ENCODE measurements at regions not wholly inside any gene's neighbourhood (a gene's known extent, or its start where the extent isn't known, plus 50 kb on each side); places are given as distances from the start of the nearest gene placed in this dataset.

DNA sequence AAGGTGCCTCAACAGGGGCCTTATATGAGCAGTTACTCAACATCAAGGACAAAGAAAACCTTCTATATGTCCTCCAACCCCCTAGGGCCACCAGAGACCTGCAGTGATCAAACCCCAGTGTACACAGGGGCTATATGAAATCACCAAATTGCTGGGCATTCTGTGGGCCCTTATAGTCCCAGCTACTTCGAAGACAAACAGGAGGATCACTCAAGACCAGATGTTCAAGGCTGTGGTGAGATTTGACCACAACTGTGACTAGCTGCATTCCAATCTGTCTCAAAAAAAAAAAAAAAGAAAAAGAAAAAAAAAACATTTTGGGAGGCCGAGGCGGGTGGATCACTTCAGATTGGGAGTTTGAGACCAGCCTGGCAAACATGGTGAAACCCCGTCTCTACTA, 51.0 kb upstream of the PRB2 start:
- no peak overlapping the region for H3K4me3 ChIP-seq (replicated peaks in 1 of 2; ENCODE audit: low read depth in 2 of 2, low read length in 2 of 2)
- DNase-seq (ENCODE audit: low read depth in 2 of 2) = peak in 1 of 2 donors; percentile 8
- TF ChIP-seq, protein P1, sequence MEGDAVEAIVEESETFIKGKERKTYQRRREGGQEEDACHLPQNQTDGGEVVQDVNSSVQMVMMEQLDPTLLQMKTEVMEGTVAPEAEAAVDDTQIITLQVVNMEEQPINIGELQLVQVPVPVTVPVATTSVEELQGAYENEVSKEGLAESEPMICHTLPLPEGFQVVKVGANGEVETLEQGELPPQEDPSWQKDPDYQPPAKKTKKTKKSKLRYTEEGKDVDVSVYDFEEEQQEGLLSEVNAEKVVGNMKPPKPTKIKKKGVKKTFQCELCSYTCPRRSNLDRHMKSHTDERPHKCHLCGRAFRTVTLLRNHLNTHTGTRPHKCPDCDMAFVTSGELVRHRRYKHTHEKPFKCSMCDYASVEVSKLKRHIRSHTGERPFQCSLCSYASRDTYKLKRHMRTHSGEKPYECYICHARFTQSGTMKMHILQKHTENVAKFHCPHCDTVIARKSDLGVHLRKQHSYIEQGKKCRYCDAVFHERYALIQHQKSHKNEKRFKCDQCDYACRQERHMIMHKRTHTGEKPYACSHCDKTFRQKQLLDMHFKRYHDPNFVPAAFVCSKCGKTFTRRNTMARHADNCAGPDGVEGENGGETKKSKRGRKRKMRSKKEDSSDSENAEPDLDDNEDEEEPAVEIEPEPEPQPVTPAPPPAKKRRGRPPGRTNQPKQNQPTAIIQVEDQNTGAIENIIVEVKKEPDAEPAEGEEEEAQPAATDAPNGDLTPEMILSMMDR (IDR thresholded peaks at IDR 0.05; ENCODE audit: low read depth, low read length) = no peak

DNA sequence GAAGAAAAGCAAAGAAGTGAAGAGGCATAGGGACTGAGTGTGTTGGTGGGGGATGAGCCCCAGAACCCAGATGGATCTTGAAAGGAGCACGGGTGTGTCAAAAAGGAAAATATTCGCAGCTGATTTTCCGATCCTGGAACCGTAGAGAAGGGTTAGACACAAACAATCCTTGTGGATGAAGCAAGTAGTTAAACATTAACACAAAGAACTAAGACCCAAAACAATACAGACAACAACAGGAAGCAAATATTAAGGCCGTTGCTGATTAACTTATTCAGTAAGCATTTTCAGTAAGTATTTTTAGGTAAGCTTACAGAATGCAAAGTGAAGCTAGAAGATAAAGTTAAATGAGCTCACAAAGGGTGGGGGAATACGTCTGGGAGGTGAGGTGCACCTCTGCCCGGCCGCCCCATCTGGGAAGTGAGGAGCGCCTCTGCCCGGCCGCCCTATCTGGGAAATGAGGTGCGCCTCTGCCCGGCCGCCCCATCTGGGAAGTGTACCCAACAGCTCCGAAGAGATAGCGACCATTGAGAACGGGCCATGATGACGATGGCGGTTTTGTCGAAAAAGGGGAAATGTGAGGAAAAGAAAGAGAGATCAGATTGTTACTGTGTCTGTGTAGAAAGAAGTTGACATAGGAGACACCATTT, 62.8 kb upstream of the PRB2 start:
- TF ChIP-seq, protein P1 (IDR thresholded peaks at IDR 0.05; ENCODE audit: low read depth, low read length) = no peak
- H3K4me3 ChIP-seq (replicated peaks in 1 of 2; ENCODE audit: low read depth in 2 of 2, low read length in 2 of 2) = no peak overlapping the region
- DNase-seq (ENCODE audit: low read depth in 2 of 2) = no peak

DNA sequence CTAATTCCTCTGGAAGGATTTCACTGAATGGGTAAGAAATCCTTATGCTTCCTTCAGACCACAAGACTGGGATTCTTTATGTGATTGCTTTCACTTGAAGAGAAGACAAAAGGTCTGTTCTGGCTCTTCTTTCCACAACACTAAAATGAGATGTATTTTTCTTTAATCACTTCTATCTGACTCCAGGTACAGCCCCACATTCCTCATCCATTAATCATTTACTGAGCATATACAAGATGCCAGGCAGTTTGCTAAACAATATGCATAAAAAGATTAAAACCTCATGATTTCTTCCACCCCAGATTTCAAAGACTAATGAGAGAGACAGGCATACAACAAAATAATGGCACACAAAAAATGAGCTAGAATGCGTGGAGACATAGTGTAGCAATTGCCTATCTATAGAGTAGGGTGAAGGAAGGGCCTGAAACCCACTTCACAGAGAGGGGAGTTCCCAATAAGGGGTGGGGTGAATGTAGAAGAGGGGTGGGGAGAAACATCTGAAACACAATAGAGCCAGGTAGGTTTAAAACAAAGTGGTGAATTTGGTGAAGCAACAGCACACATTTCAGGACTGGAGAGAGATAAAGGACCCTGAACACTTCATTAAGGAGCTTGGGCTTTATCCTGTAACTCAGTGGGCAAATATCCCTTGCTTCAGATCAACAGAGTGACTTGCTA, 65.1 kb upstream of the PRB2 start:
- no peak overlapping the region for H3K4me3 ChIP-seq (replicated peaks in 1 of 2; ENCODE audit: low read depth in 2 of 2, low read length in 2 of 2)
- TF ChIP-seq, protein P1 (IDR thresholded peaks at IDR 0.05; ENCODE audit: low read depth, low read length) = no peak
- DNase-seq (ENCODE audit: low read depth in 2 of 2) = no peak

DNA sequence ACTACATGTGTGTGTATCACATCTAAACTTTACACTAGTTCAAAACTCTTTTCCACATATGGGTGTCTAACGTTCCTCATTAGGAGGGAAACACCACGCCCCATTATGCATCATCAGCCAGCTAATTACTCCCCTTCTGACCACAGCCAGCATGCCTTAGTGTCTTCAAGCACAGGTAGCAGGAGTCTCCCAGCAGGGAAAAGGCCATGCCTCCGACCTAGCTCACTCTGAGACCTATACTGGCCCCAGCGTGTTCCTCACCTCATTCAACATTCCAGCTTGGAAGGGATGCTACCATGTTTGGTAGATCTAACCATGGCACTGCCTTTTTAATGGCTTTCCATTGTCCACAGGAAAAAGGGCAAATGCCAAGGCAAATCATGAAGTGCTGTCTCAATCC, 66.1 kb upstream of the PRB2 start:
- H3K4me3 ChIP-seq (replicated peaks in 1 of 2; ENCODE audit: low read depth in 2 of 2, low read length in 2 of 2) = no peak overlapping the region
- no peak for DNase-seq (ENCODE audit: low read depth in 2 of 2)
- TF ChIP-seq, protein P1 (IDR thresholded peaks at IDR 0.05; ENCODE audit: low read depth, low read length) = no peak

DNA sequence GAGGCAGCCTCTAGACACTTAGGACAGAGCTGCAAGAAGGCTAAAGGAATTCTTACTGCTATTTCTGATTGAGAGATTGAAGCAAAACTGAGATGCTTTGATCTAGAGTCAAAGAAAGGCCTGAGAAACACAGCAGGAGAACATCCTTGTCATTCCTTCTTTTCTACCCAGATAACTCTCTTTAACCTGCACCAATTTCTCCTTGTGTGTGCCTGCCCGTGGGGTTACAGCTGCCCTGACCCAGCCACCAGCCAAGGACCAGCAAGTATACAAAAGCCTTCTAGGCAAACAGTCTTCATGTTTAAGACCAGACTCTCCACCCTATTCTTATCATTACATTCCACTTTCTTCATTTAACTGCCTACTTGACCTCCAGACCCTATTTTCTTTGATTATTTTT, 81.7 kb upstream of the PRB2 start:
- no peak for DNase-seq (ENCODE audit: low read depth in 2 of 2)
- TF ChIP-seq, protein P1 (IDR thresholded peaks at IDR 0.05; ENCODE audit: low read depth, low read length) = no peak
- H3K4me3 ChIP-seq (replicated peaks in 1 of 2; ENCODE audit: low read depth in 2 of 2, low read length in 2 of 2) = no peak overlapping the region

DNA sequence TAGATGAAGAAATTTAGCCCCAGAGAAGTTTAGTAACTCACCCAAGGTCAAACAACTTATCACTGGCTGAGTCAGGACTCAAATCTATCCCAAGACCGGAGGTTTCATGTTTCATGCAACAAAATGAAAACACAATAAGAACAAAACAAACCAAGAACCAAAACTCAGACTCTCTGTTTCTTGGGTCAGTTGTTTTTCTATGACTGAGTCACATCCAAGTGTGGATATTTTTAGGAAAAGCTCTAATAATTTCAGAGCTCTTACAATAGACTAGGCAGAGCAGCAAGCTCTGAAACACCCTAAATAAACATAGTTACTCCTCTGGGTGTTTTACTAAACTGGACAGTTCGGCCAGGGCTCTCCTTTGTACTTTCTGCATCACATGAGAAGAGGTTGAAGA, 87.6 kb upstream of the PRB2 start:
- peak; percentile 3 to 77 for DNase-seq (ENCODE audit: low read depth in 2 of 2)
- TF ChIP-seq, protein P1 (IDR thresholded peaks at IDR 0.05; ENCODE audit: low read depth, low read length) = no peak
- no peak overlapping the region for H3K4me3 ChIP-seq (replicated peaks in 1 of 2; ENCODE audit: low read depth in 2 of 2, low read length in 2 of 2)

Data from cardiac fibroblast (primary cell).